Eye (tissue), 1 donor: ENCODE measurements at regions not wholly inside any gene's neighbourhood (a gene's known extent, or its start where the extent isn't known, plus 50 kb on each side); places are given as distances from the start of the nearest gene placed in this dataset.
"Not testable (repeated sequence)": the region's sequence is repeated elsewhere in the genome, so short reads cannot be mapped to it uniquely, and the experiment has no call there.

Experiments used
- DNase-seq: peaks from one replicate; pipeline ENCODE4 v3.0.0-alpha.2; 2015

- DNase-seq: peak; percentile 7
These were observed 308.3 kb downstream of the RAB38 start for GRCh38 chr11:87866951-87867350.

GRCh38 chr11:87861030-87861429 is 314.2 kb downstream of the RAB38 start:
- DNase-seq: peak; percentile 37

GRCh38 chr11:87859636-87860035 is 315.6 kb downstream of the RAB38 start:
- DNase-seq: peak; percentile 16

GRCh38 chr11:87851827-87852226 is 323.4 kb downstream of the RAB38 start:
- DNase-seq: no peak

GRCh38 chr11:87851234-87851633 is 324.0 kb downstream of the RAB38 start:
- no peak for DNase-seq

- no peak for DNase-seq
These were observed 326.0 kb downstream of the RAB38 start for GRCh38 chr11:87849216-87849615.

GRCh38 chr11:87840786-87841185 is 334.5 kb downstream of the RAB38 start:
- no peak for DNase-seq

- DNase-seq: no peak
These were observed 343.0 kb downstream of the RAB38 start for GRCh38 chr11:87832211-87832610.

GRCh38 chr11:87820011-87820410 is 355.2 kb downstream of the RAB38 start:
- DNase-seq: peak; percentile 22

- DNase-seq: peak; percentile 11
These were observed 356.1 kb downstream of the RAB38 start for GRCh38 chr11:87819151-87819550.

GRCh38 chr11:87812571-87813365 is 362.5 kb downstream of the RAB38 start:
- DNase-seq: no peak

- DNase-seq: no peak
These were observed 364.8 kb downstream of the RAB38 start for GRCh38 chr11:87810486-87810885.

GRCh38 chr11:87809256-87809655 is 366.0 kb downstream of the RAB38 start:
- DNase-seq: no peak

- DNase-seq: no peak
These were observed 371.1 kb downstream of the RAB38 start for GRCh38 chr11:87804176-87804575.

- DNase-seq: no peak
These were observed 371.5 kb downstream of the RAB38 start for GRCh38 chr11:87803748-87804147.

GRCh38 chr11:87784862-87785261 is 390.4 kb downstream of the RAB38 start:
- not testable (repeated sequence) for DNase-seq

GRCh38 chr11:87780068-87780413 is 395.2 kb downstream of the RAB38 start:
- no peak for DNase-seq

GRCh38 chr11:87779276-87780067 is 395.8 kb downstream of the RAB38 start:
- DNase-seq: no peak

- no peak for DNase-seq
These were observed 396.9 kb downstream of the RAB38 start for GRCh38 chr11:87778357-87778756.

- DNase-seq: no peak
These were observed 400.2 kb downstream of the RAB38 start for GRCh38 chr11:87775036-87775435.

- no peak for DNase-seq
These were observed 405.6 kb downstream of the RAB38 start for GRCh38 chr11:87769661-87770060.

GRCh38 chr11:87767615-87768014 is 407.6 kb downstream of the RAB38 start:
- DNase-seq: no peak

GRCh38 chr11:87764075-87764474 is 411.2 kb downstream of the RAB38 start:
- DNase-seq: not testable (repeated sequence)

GRCh38 chr11:87754685-87755084 is 420.6 kb downstream of the RAB38 start:
- DNase-seq: no peak
